ENCODE measurements at regions not wholly inside any gene's neighbourhood (a gene's known extent, or its start where the extent isn't known, plus 50 kb on each side); places are given as distances from the start of the nearest gene placed in this dataset.

DNA sequence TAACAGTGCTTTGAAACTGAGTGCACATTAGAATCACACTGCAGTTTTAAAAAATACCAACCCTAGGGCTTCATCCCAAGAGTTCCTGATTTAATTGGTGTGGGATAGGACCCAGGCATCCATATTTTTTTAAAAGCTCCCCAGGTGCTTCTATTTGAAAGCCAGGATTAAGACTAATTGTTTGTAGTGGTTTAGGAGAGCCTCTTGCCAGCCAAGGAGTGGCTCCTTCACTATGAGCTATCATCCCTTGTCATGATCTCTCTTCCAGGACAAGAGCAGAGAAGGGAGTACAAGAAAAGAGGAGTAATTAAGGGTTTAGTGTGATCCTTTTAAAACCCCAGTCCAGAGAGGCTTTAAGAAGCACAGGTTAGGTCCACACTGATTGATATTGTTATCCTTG, 178.0 kb downstream of the CAND1 start:
- no peak for TF ChIP-seq EZH2 (IDR thresholded peaks at IDR 0.05; ENCODE audit: low read depth)
- TF ChIP-seq, protein P1, sequence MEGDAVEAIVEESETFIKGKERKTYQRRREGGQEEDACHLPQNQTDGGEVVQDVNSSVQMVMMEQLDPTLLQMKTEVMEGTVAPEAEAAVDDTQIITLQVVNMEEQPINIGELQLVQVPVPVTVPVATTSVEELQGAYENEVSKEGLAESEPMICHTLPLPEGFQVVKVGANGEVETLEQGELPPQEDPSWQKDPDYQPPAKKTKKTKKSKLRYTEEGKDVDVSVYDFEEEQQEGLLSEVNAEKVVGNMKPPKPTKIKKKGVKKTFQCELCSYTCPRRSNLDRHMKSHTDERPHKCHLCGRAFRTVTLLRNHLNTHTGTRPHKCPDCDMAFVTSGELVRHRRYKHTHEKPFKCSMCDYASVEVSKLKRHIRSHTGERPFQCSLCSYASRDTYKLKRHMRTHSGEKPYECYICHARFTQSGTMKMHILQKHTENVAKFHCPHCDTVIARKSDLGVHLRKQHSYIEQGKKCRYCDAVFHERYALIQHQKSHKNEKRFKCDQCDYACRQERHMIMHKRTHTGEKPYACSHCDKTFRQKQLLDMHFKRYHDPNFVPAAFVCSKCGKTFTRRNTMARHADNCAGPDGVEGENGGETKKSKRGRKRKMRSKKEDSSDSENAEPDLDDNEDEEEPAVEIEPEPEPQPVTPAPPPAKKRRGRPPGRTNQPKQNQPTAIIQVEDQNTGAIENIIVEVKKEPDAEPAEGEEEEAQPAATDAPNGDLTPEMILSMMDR (conservative IDR thresholded peaks at IDR 0.05): no peak
